ENCODE measurements at regions not wholly inside any gene's neighbourhood (a gene's known extent, or its start where the extent isn't known, plus 50 kb on each side); places are given as distances from the start of the nearest gene placed in this dataset.
A peak's percentile ranks its signal among the peaks of the same experiment; 100 is the strongest.

DNA sequence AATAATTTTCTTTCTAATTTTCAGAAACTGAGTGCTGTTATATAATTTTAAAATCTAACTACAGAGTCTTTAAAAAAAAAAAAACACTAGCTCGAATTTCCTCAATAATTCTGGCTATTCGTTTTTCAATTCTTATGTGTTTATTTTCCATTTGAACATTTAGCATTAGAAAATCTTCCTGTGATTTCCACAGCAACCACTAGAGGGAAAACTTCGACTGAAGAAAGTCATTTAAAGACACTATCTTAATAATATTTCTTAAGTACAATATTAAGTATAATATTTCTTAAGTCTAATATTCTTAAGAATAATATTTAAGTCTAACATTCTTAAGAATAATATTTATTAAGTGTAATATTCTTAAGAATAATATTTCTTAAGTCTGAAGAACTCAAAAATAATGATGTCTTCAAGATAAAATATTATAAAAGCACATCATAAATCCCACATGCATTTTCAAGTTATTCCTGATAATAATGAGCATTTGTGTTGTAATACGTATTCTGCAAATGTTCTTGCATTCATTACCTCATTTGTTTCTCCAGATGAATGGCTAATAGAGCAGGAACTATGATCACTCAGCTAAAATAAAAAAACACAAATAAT lies 118.4 kb upstream of the WDR17 start:
- no peak for DNase-seq (ENCODE audit: low spot score)

DNA sequence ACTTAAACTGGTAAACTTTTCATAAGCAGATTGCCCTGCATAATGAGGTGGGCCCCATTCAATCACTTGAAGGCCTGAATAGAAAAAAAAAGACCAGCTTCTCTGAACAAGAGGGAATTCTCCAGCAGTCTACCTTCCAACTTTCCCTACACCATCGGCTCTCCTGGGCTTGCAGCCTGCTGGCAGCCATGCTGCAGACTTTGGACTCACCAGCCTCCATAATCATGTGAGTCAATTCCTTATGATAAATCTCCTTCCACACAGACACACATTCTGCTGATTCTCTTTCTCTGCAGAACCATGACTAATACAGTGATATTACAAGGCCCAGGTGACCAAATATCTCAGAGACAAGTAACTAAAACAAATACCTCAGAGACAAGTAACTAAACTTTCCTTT lies 113.8 kb upstream of the WDR17 start:
- no peak for DNase-seq (ENCODE audit: low spot score)

DNA sequence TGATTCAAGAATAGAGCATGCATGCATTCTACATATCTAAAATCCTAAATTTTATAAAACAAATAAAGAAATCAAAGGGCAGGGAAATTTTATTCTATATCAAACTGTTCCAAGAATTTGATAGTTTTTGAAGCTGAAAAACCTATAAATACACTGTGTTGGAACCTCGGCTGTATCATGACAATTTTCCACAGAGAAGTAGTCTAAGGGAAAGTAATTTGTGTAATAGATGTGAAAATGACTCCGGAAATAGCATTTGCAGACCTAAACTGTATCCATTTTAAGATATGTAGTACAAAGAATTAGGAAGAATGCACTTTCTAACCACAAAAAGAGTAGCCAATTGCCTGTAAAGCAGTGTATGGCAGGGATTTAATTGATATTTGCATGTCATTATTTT lies 112.5 kb upstream of the WDR17 start:
- DNase-seq (ENCODE audit: low spot score), result no peak

DNA sequence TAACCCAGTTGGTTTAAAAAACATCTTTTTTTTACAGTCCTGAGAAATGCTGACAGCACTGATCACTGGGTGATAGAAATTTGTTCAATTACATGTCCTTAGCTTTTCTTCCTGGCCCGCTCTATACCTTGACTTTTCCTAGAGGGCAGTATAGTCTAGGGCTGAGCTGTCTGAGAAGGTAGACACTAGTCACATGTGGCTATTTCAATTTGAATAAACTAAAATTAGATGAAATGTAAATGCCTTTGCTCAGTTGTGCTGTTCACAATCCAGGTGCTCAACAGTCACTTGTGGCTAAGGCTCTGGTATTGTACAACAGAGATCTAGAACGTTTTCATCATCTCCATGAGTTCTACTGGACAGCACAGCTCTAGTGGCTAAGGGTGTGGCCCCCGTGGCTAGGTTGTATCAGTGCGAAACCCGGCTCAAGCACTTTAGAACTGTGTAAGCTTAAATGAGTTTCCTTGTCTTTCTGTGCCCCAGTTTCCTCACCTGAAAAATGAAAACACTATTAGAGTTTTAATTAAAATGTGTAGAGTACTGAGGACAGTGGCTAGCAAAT lies 111.6 kb upstream of the WDR17 start:
- peak; percentile 36 for DNase-seq (ENCODE audit: low spot score)

DNA sequence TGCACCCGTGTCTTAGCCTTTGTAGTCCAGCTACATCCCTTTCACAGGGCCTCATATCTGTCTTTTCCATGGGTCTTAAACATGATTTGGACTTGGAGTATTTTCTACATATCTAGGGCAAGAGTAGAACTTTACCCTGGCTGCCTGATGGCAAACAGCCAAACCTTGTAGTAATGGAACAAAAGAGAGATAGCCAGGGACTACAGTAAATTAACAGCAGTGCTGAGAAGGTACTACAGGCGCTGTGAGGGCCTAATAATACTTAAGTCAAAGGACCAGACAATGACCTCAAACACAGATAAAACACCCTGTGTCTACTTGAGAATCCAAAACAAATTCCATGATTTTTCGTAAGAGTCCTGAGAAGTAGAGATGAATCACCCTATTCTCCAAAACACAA lies 111.0 kb upstream of the WDR17 start:
- DNase-seq (ENCODE audit: low spot score), result no peak

DNA sequence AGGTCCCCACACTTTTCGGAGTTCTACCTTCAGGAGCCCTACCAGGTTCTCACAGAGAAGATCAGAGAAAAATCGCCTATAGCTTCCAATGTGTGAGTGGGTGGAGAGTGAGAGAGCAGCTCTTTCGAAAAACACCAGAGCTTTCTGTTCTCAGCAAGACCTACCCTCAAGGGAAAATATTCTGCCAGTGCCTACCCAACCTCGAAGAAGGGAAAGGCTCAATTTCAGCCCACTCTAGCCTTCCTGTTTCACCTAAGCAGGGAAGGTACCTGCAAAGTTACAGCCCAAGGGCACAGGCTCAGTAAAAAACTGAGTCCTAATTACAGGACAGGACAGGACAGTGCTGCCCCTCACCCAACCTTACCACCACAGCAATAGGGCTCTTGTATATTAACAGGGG lies 104.0 kb upstream of the WDR17 start:
- DNase-seq (ENCODE audit: low spot score), result no peak

DNA sequence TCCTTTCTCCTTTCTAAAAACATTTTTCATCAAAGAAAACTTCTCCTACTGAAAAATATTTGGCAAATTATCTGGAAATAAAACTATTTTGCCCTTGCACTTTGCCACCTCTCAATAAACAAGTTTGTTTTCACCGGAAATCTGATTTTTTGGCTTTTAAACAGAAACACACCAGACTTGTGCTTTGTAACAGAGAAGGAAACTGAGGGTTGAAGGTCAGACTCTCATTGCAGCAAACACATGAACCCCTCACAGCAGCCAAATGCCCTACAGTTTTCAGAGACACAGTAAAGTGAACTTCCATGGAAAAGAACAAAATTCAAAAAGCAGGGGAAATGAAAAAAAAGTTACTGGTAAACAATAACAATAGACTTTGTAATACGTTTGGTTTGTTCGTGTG lies 95.6 kb upstream of the WDR17 start:
- no peak for DNase-seq (ENCODE audit: low spot score)

DNA sequence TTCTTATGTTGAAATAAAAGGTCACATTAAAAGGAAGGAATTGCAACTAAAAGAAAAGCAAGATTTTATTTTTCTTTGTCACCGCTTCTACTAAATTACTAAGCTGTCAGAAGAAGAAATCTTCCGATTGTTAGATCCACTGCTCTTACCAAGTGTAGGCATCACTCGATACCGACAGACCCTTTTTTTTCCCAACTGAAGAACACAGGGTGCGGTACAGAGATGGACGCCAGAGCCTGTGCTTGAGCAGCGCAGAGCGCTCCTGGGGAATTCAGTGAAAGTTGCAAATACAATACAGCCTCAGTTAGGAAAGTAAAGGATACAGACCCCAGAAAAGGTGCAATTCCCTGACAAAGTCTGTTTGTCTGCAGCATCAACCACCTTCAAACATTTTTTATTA lies 94.9 kb upstream of the WDR17 start:
- DNase-seq (ENCODE audit: low spot score), result no peak

DNA sequence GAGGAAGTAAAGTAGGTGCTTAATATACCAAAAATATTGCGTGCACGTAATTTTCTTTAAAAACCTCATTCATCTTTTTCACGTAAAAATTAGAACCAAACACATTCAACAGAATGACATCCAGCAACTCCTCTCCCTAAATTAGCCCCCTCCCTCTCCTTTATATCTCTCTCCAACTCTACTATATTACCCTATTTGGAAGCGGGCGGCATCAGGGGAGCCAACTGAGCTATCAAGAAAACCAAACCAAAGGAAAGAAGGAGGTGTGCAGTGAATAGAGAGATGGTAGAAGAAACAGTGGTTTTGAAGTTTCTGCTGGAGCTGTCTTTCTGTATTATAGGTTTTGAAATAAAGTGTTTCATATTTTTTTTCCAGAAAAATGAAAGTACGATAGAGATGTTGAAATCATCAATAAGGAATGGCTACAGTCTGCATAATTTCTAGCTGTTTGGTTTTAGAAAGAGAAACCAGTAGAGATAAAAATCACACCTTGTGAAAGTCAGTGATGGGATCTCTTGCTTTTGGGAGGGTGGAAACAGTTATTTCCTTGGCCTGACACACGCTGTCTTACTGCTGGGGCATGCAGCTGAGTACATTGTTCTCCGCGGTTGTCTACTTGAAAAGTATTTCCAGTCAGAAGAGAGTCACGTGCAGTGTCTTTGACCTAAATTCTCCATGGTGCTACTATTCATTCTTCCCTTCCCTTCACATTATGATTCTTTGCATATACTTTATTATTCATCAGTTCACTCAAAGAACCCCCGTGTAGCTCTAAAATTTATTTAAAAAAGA lies 94.1 kb upstream of the WDR17 start:
- no peak for DNase-seq (ENCODE audit: low spot score)

DNA sequence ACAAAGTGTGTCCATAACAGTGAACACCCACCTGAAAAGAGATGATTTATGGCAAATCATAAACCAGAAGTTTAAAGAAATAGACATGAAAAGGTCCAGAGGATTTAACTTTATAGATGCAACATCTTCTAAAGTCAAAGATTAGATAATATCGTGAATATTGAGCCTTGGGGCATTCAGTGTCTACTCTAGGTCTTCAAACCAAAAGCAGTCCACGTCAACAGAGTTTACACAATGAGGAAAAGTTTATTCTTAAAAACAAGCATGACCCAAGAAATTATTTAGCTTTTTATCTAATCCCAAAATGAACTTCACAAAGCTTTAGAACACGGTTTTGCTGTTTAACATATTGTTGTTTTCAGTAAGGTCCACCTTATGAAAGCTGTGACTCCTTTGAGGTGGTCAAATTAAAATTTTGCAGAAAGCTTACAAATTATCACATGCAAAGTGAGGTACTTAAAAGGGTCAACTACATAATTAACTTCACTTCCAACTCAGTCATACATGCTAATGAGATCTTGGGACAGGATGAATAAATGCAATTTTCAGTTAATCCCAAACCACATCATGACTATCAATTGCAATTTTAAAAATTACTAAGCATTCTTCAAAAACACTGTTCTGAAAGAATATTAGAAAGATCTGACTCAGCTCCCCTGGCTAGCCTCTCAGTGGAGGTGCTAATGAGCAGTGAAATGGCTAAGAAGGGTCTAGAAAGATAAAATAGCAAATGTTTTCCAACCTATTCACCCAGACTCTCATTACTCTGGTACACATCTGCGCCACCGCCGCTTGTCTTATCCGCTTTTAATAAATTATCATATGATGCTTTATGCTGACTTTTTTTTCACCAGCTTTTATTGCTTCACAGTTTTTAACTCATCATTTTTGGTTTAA lies 92.4 kb upstream of the WDR17 start:
- DNase-seq (ENCODE audit: low spot score), result no peak

DNA sequence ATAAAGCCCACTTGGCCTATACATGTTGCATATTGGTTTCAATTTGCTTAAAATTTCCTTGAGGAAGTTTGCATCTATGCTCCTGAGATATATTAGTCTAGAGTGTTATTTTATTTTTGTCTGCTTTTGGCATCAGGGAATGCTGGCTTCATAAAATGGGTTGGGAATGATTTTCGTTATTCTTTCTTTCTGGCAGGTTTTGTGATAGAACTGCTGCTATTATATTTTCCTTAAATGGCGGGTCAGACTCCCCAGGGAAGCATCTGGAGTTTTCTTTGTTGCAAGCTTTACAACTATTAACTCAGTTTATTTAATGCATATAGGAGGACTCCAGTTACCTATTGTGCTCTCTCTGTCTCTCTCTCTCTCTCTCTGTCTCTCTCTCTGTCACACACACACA lies 82.0 kb upstream of the WDR17 start:
- no peak for DNase-seq (ENCODE audit: low spot score)

DNA sequence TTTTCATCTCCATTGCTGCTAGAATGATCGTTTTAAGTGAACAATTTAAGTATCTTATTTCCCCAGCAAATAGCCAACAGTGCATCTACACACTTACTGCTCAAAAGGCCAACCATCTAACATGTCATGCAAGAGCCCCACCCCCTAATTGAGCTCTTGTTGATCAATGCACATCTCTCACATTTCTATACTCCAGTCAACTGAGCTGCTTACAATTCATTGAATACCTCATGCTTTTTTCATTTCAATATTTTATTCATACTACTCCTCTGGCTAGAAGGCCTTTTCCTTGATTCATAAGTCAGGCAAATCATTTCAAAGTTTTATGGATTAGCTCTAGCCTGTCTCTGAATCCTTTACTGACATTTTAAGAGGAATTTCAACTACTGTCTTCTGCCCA lies 79.0 kb upstream of the WDR17 start:
- DNase-seq (ENCODE audit: low spot score), result no peak

DNA sequence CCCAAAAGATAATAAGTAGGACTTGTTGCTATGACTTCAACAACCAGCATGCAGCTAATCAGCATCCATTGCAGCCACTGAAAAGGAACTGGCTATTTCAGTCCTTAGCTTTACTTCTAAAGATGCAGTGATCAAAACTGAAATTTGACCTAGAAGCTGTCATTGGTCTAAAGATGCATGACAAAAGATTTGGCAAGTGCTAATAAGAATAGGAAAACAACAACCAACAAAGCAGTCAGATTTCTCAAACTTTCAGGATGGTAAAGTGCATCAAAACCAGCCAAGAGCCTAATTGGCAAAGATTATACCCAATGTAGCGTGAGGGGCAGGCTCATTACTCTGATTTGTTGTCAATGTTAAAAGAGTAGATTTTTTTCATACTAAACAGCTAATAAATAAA lies 77.1 kb upstream of the WDR17 start:
- no peak for DNase-seq (ENCODE audit: low spot score)

DNA sequence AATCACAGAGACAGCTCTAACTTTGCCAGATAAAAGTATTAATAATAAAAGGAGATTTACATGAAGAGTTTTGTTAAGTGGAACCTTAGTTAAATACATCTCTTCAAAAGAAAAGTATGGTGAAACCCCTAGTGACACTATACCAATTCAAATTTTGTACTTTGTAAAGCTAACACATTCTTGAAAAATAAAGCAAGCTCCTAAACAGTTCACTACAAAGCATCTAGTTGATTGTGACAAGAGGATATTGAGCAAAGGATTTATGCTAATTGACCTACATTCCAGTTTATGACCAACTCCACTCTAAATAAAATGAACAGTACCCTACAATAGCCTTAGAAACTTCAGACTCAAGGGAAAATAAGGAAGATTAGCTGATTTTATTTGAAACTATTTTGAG lies 69.4 kb upstream of the WDR17 start:
- no peak for DNase-seq (ENCODE audit: low spot score)

DNA sequence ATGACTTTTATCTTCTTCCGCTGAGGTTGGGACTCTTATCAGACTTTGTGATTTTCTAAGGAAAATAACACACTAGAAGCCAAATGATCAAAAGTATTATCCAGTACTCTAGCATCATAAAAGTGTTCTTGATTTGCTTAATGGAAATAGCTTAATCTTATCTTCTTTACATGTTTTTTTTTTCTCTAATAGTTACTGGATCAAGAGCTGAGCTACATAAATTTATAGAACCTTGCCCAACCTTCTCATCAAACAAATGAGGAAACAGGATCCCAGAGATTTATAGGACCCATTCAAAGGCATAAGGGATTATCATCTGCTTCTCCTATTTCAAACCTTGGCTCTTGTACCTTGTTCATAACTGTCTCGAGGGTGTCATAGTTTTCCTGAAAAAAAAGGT lies 68.3 kb upstream of the WDR17 start:
- DNase-seq (ENCODE audit: low spot score), result no peak

DNA sequence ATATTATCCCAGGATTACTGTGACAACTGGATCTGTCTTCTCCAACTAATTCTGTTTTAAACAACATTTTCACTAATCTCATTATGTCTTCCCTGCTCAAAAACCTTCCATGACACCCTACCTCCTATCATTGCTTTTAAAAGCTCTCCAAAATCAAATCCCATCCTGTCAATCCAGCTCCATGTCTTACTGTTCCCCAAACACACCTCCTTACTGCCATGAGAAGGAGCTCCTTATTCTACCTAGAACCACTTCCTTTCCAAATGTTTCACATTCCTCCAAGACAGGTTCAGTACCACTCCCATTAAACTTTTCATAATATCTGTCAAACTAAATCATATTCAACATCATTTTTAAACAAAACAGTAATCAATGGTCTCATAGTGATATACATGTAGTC lies 66.9 kb upstream of the WDR17 start:
- DNase-seq (ENCODE audit: low spot score), result no peak

DNA sequence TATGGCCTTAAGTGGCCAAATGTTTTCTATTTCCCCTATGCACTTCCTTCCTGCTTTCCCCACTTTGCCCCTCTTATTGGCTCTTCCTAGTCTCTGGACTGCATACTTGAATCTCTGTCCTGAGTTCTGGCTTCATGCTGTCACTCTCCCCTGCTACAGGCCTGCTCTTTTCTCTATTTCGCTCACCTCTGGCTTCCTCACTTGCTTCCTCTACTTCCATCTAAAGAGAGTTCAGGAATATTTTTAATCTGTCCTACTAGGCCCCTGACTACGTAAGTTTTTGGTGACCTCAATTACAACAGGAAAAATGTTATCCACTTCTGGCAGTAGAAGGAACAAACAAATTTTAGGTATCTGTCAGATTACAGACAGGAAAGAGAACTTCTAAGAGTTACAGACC lies 65.7 kb upstream of the WDR17 start:
- no peak for DNase-seq (ENCODE audit: low spot score)

DNA sequence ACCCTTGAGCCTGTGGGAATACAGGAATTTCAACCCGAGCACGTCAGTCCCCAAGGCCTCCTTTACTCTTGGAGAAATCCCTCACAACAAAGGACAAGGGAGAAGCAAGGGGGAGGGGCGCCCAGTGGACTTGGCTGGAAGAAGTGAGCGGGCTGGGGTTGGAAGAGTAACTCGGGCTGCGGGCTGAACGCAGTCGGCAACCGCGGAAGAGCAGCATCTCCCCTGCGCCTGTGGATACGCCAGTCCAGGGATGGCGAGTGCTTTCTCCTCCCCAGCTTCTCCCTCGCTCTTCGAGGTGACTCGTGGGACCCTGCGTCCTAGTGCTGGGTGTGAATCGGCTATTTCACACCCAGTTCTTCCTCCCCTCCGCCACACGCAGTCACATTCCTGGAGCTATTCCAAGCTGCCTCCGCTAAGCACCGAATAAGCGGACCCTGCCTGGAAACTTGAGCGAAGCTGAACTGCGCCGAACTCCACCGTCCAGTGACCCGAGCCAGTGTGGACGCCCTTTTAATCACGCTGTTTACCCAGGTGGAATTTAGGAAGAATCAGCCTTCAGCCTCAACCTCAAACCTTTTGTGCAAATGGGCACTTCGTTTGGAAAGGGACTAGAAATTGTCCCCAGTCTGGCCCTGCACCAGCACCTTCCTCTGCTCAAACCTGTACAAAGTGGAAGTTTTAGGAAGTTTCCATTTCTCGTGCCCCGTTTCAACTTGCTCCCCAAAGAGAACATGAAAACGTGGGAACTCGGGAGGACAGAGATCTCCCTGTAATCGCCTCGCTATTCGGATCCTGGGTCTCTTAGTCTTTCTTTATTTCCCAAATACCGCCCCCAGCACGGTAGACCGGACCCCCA lies 64.3 kb upstream of the WDR17 start:
- peak; percentile 52 for DNase-seq (ENCODE audit: low spot score)

DNA sequence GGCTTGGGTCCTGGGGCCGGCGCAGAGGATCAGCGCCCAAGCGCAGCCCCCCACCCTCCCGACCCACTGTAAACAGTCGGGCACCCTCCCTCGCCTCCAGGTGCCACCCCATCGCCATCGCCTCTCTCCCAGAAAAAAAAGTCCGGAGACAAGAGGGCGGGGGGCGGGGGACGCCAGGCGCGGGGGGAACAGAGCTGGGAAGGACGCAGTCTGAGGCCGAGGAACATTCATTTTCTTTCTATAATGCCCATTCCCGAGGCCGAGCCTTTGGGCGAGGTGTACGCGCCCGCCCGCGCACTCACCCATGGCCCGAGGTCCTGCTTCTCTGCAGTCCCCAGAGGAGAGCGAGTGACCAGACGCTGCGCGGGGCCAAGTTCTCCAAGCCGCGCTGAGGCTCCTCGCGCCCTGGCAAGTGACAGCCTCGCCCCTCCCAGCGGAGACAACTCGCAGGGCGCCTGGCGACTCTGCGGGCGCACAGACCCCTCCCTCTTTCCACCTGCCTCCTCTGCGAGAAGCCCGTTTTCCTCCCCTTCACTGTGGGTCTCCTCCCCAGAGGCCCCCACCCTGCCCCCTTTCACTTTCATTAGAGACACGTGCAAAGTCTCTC lies 63.5 kb upstream of the WDR17 start:
- DNase-seq (ENCODE audit: low spot score), result peak; percentile 81

DNA sequence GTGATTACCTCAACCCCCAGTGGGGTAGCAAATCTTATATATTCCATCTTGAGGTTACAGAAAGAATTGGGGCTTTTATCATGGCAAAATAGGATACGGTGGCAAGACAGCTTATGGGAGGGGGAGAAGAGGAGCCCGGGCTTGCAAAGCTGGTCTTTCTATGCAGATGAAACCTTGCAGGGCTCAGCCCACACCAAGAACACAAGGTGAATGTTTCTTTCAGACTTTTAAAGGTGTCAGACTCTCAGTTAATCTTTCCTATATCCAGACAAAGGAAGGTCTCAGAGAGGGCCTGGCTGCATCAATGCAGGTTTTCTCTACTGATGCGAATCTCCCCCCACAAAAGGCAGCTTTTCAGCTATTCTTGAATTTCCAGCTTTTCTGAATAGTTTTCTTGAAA lies 59.9 kb upstream of the WDR17 start:
- DNase-seq (ENCODE audit: low spot score), result no peak

DNA sequence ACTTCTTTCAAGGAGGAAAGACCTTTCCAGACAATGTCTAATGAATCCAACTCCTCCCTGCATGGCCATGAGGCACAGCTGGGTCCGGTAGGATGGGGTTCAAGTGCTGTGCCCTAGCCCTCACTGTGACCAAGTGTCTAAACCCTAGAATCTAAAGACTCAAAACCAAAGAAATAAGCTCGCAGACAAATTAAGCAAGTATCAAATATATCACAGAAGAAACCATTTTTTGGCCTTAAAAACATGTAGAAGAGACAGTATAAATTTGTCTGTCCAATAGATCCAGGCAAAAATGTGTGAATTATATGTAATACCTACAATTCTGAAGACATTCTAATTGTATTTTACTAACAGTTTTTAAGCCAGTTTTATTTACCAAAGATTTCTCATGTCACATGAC lies 56.4 kb upstream of the WDR17 start:
- DNase-seq (ENCODE audit: low spot score), result no peak

Measured in D341Med (cell line).